HepG2 (cell line): ENCODE measurements at regions not wholly inside any gene's neighbourhood (a gene's known extent, or its start where the extent isn't known, plus 50 kb on each side); places are given as distances from the start of the nearest gene placed in this dataset.

Experiments
- ATAC-seq: fragments of 200-7000 bp; cut with Tn5 transposase; 3 replicates; pipeline ENCODE4 v1.9.1; 2020; ENCODE audit warnings: mild to moderate bottlenecking, moderate library complexity
- BruUV-seq: library from RNA; stranded (reverse); fragments of 400-500 nt; replicated peaks from 2 replicates; lab custom pipeline; 2021; lab: Mats Ljungman, UMichigan
- CTCF ChIA-PET: fragments of 300-600 bp; formaldehyde crosslinking; extraction: SDS; loops from one replicate; lab custom pipeline; 2021; ENCODE audit warnings: low total read pairs, inconsistent platforms, low intra/inter-chr PET ratio; lab: Yijun Ruan, JAX
- POLR2A ChIA-PET: fragments of 350-600 bp; sonication (Branson Sonifier 250); formaldehyde crosslinking; loops from one replicate; lab custom pipeline; 2020; ENCODE audit warnings: antibody characterized with exemption, inconsistent platforms; lab: Yijun Ruan, JAX
- DNase-seq: peaks from one replicate; pipeline ENCODE4 v3.0.0-alpha.2; 2015; ENCODE audit warnings: low spot score
- FAIRE-seq: peaks from 3 replicates; lab custom pipeline; 2011; peaks lifted over from hg19 to GRCh38; lab: Jason Lieb, UNC
- H2AFZ ChIP-seq: one replicate; pipeline ENCODE4 v1.6.1; 2011; ENCODE audit warnings: low read length, inconsistent platforms
- H3K27ac ChIP-seq: fragments of 300-600 bp; 3 replicates; pipeline ENCODE4 v1.8.0; 2011; ENCODE audit warnings: mixed run types, mild to moderate bottlenecking, mixed read lengths, low read length, inconsistent platforms; ENCODE audit not compliant: insufficient read depth; ENCODE audit errors: extremely low read length
- H3K27me3 ChIP-seq, 2 experiments: fragments of 200-600 bp in 1 of 2; 2 replicates in 1 of 2; 3 replicates in 1 of 2; pipeline versions ENCODE4 v1.6.0 to v1.8.0; 2011; ENCODE audit warnings: low read length in 2 of 2, mild to moderate bottlenecking in 2 of 2, moderate library complexity in 2 of 2, inconsistent platforms in 1 of 2; ENCODE audit not compliant: insufficient read depth in 2 of 2, control insufficient read depth in 1 of 2
- H3K36me3 ChIP-seq, 2 experiments: fragments of 200-600 bp in 1 of 2; replicated peaks in 1 of 2; 2 replicates in 1 of 2; 3 replicates in 1 of 2; pipeline versions ENCODE4 v1.5.1 to v1.8.0; 2011; ENCODE audit warnings: low read length in 2 of 2, inconsistent platforms in 1 of 2; ENCODE audit not compliant: insufficient read depth in 2 of 2, control insufficient read depth in 1 of 2
- H3K4me1 ChIP-seq: 2 replicates; pipeline ENCODE4 v1.5.1; 2012; ENCODE audit warnings: low read length, inconsistent platforms; ENCODE audit not compliant: insufficient read depth
- H3K4me2 ChIP-seq: 2 replicates; pipeline ENCODE4 v1.6.0; 2011; ENCODE audit warnings: low read depth, low read length, inconsistent platforms
- H3K4me3 ChIP-seq, 3 experiments: fragments of 200-600 bp in 1 of 3; sonication (generic), shearing (Covaris generic) in 1 of 3; replicated peaks in 1 of 3; 2 replicates each; pipeline ENCODE4 v1.5.1; 2011 to 2016; ENCODE audit warnings: low read length in 3 of 3, inconsistent platforms in 2 of 3, low read depth in 2 of 3, mild to moderate bottlenecking in 2 of 3, control low read depth in 1 of 3, mixed read lengths in 1 of 3; ENCODE audit not compliant: insufficient read depth in 1 of 3
- H3K79me2 ChIP-seq: one replicate; pipeline ENCODE4 v1.6.1; 2011; ENCODE audit warnings: low read length, inconsistent platforms; ENCODE audit not compliant: insufficient read depth
- H3K9ac ChIP-seq: 2 replicates; pipeline ENCODE4 v1.6.0; 2011; ENCODE audit warnings: mild to moderate bottlenecking, low read depth, low read length, inconsistent platforms; ENCODE audit not compliant: insufficient read depth
- H3K9me3 ChIP-seq: 2 replicates; pipeline ENCODE4 v1.5.1; 2012; ENCODE audit warnings: mild to moderate bottlenecking, low read length
- H4K20me1 ChIP-seq: 2 replicates; pipeline ENCODE4 v1.6.0; 2011; ENCODE audit warnings: inconsistent platforms, mild to moderate bottlenecking, low read length, moderate library complexity; ENCODE audit not compliant: insufficient read depth
- AGO2 ChIP-seq: fragments of 200-400 bp; formaldehyde crosslinking; optimal IDR thresholded peaks from 2 replicates; pipeline ENCODE3; 2017; ENCODE audit warnings: mild to moderate bottlenecking, low read depth, low read length, moderate library complexity
- BRCA1 ChIP-seq: sonication (generic); formaldehyde crosslinking; IDR thresholded peaks from 2 replicates; pipeline ENCODE4 v1.4.0; 2020; ENCODE audit warnings: missing genetic modification reagents
- JARID2 ChIP-seq: sonication (generic); formaldehyde crosslinking; IDR thresholded peaks from 2 replicates; pipeline ENCODE4 v1.8.1; 2023; ENCODE audit warnings: missing genetic modification reagents, inconsistent platforms; ENCODE audit not compliant: insufficient replicate concordance
- MEF2D ChIP-seq: sonication (generic); formaldehyde crosslinking; IDR thresholded peaks from 2 replicates; pipeline ENCODE4 v1.5.1; 2020; ENCODE audit warnings: mild to moderate bottlenecking, missing genetic modification reagents
- SPEN ChIP-seq: sonication (generic); formaldehyde crosslinking; IDR thresholded peaks from 2 replicates; pipeline ENCODE4 v1.5.1; 2020; ENCODE audit warnings: low read depth, mild to moderate bottlenecking, missing genetic modification reagents
- SRSF9 ChIP-seq: fragments of 200-400 bp; formaldehyde crosslinking; IDR thresholded peaks from 2 replicates; pipeline ENCODE4 v1.6.1; 2018; ENCODE audit warnings: borderline replicate concordance, mild to moderate bottlenecking, low read depth, low read length; ENCODE audit not compliant: insufficient read depth, poor library complexity, severe bottlenecking
- TCF12 ChIP-seq, 2 experiments: fragments of 450-650 bp in 1 of 2; sonication (generic) in 1 of 2; formaldehyde crosslinking in 1 of 2; IDR thresholded peaks; 2 replicates each; pipeline versions ENCODE4 v1.6.1 to v1.8.0; 2017 to 2022; ENCODE audit warnings: antibody characterized with exemption in 1 of 2, mild to moderate bottlenecking in 1 of 2, missing genetic modification reagents in 1 of 2, moderate library complexity in 1 of 2
- ZNF230 ChIP-seq: sonication (generic); formaldehyde crosslinking; IDR thresholded peaks from 2 replicates; pipeline ENCODE4 v1.4.0; 2020; ENCODE audit warnings: mild to moderate bottlenecking, missing genetic modification reagents
- ZNF251 ChIP-seq: sonication (generic); formaldehyde crosslinking; IDR thresholded peaks from 2 replicates; pipeline ENCODE4 v1.9.0; 2021; ENCODE audit warnings: mild to moderate bottlenecking, missing genetic modification reagents
- ZNF326 ChIP-seq: sonication (generic); formaldehyde crosslinking; IDR thresholded peaks from 2 replicates; pipeline ENCODE4 v1.4.0; 2020; ENCODE audit warnings: missing genetic modification reagents, borderline replicate concordance
- WGBS: methylation state at CpG from one replicate; pipeline ENCODE4 v1.1.6; 2017; ENCODE audit warnings: low lambda C conversion rate; 5-methylcytosine and 5-hydroxymethylcytosine counted together
- in situ Hi-C: cut with HindIII; loops from 2 replicates; pipeline ENCODE4 v1.10.0; 2017; ENCODE audit warnings: low pct_unique_long_range_greater_than_20kb; ENCODE audit not compliant: extremely low pct_ligation_motif_present
- intact Hi-C: fragments of 100-400 bp; cut with micrococcal nuclease; formaldehyde crosslinking; loops from one replicate; pipeline ENCODE4 v1.10.0; 2022; ENCODE audit not compliant: unreplicated experiment
- TF ChIP-seq, protein P1 (sequence below): sonication (generic); formaldehyde crosslinking; IDR thresholded peaks from 2 replicates; pipeline ENCODE4 v1.5.0; 2020; ENCODE audit warnings: missing genetic modification reagents, mild to moderate bottlenecking, borderline replicate concordance
- TF ChIP-seq, protein P2 (sequence below): sonication (generic); formaldehyde crosslinking; IDR thresholded peaks from 2 replicates; pipeline ENCODE4 v1.4.0; 2020; ENCODE audit warnings: mild to moderate bottlenecking, missing genetic modification reagents

DNA sequence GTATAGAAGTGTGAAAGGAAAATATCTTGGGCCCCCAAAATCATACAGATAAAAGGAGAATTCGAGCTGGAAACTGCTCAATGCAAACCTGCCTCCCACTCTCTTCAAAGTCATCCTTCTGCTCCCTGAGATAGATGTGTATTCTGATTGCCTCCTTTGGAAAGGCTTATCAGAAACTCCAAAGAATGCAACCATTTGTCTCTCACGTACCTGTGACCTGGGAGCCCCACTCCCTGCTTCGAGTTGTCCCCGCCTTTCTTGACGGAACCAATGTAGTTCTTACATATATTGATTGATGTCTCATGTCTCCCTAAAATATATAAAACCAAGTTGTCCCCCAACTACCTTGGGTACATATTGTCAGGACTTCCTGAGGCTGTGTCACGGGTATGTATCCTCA, 163.8 kb downstream of the DIRAS2 start:
- H3K4me2 ChIP-seq, result no peak overlapping the region
- no peak for FAIRE-seq
- no peaks in the 10 kb centered on the region for H3K9me3 ChIP-seq
- H3K36me3 ChIP-seq, result no peaks in the 10 kb centered on the region
- intact Hi-C loops, result no loop called here
- H2AFZ ChIP-seq, result no peak overlapping the region
- DNase-seq, result no peak
- H3K79me2 ChIP-seq, result no peaks in the 10 kb centered on the region
- ATAC-seq, result no peak
- no TSS peak for BruUV-seq
- CTCF ChIA-PET, result no interaction called here
- no peaks in the 10 kb centered on the region for H4K20me1 ChIP-seq
- 1% methylated on average over 6 of the region's 6 CpGs for WGBS
- in situ Hi-C loops, result no loop called here
- H3K27ac ChIP-seq, result no peak overlapping the region
- H3K27me3 ChIP-seq, result no peaks in the 10 kb centered on the region; a peak in 1 of 5 replicates
- POLR2A ChIA-PET, result no interaction called here
- H3K4me3 ChIP-seq, result no peak overlapping the region
- no peak for TF ChIP-seq AGO2
- no peak for TF ChIP-seq TCF12 (IDR thresholded peaks at IDR 0.05)
- TF ChIP-seq TCF12 (CRISPR knock-in tag; IDR thresholded peaks at IDR 0.05), result no peak
- no peak for TF ChIP-seq BRCA1 (CRISPR knock-in tag)
- TF ChIP-seq, protein P1, sequence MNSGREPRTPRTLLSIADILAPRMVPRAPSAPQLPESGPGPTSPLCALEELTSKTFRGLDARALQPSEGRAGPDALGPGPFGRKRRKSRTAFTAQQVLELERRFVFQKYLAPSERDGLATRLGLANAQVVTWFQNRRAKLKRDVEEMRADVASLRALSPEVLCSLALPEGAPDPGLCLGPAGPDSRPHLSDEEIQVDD (CRISPR knock-in tag), result no peak
- TF ChIP-seq, protein P2, sequence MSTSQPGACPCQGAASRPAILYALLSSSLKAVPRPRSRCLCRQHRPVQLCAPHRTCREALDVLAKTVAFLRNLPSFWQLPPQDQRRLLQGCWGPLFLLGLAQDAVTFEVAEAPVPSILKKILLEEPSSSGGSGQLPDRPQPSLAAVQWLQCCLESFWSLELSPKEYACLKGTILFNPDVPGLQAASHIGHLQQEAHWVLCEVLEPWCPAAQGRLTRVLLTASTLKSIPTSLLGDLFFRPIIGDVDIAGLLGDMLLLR, result no peak
- TF ChIP-seq MEF2D, result no peak
- TF ChIP-seq ZNF326 (CRISPR knock-in tag), result no peak
- no peak for TF ChIP-seq SPEN
- TF ChIP-seq ZNF251, result no peak
- TF ChIP-seq ZNF230 (CRISPR knock-in tag), result no peak
- TF ChIP-seq SRSF9, result no peak
- TF ChIP-seq JARID2 (CRISPR knock-in tag), result no peak
- no peak overlapping the region for H3K9ac ChIP-seq
- no peaks in the 10 kb centered on the region for H3K4me1 ChIP-seq
